GM18499 (cell line): ENCODE measurements at regions not wholly inside any gene's neighbourhood (a gene's known extent, or its start where the extent isn't known, plus 50 kb on each side); places are given as distances from the start of the nearest gene placed in this dataset.
"Not testable (repeated sequence)": the region's sequence is repeated elsewhere in the genome, so short reads cannot be mapped to it uniquely, and the experiment has no call there.

Experiments
- ATAC-seq: cut with Tn5 transposase; IDR thresholded peaks from one replicate; pipeline ENCODE4 v1.9.1; 2021; ENCODE audit warnings: moderate number of reproducible peaks; ENCODE audit not compliant: insufficient read depth, unreplicated experiment

DNA sequence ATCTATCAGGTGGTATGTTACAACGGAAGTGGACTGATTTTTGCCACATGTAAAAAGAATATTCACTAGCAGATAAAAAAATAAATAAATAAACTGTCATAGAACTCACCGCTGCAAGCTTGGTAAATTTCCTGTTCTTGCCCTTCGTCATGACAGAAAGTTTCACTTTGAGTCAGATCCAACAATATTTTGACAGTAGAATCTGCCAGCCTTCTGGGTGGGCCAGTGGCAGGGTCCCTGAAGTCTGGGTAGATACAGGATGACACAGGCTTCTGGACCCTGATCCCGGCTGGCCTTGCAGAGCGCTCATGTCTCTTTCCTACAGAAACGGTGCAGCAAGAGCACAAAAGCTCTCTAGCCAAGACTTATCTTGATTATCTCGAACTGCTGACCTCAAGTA, 97.8 kb upstream of the PMAIP1 start:
- peak; percentile 84 for ATAC-seq

DNA sequence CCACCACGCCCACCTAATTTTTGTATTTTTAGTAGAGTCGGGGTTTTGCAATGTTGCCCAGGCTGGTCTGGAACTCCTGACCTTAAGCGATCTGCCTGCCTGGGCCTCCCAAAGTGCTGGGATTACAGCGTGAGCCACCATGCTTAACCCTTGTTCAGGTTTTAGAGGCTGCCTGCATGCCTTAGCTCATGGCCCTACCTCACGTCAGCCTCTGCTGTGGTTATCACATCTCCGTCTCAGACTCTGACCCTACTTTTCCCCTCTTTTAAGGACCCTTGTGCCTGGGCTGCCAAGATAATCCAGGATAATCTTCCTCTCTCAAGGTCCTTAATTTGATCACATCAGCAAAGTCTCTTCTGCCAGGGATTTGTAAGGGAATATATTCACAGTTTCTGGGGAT, 98.2 kb upstream of the PMAIP1 start:
- ATAC-seq: no peak

GRCh38 chr18:59800897-59801296, 98.9 kb upstream of the PMAIP1 start:
- ATAC-seq: no peak

- no peak for ATAC-seq
These were observed 100.3 kb upstream of the PMAIP1 start for GRCh38 chr18:59799383-59800015.

GRCh38 chr18:59795882-59796281, 98.7 kb upstream of the CCBE1 start:
- no peak for ATAC-seq

GRCh38 chr18:59792353-59792752, 95.1 kb upstream of the CCBE1 start:
- no peak for ATAC-seq

GRCh38 chr18:59790346-59790936, 93.2 kb upstream of the CCBE1 start:
- not testable (repeated sequence) for ATAC-seq

- no peak for ATAC-seq
These were observed 91.5 kb upstream of the CCBE1 start for GRCh38 chr18:59788791-59789106.

- ATAC-seq: no peak
These were observed 91.0 kb upstream of the CCBE1 start for GRCh38 chr18:59787998-59788790.

GRCh38 chr18:59784694-59785093, 87.5 kb upstream of the CCBE1 start:
- ATAC-seq: no peak

DNA sequence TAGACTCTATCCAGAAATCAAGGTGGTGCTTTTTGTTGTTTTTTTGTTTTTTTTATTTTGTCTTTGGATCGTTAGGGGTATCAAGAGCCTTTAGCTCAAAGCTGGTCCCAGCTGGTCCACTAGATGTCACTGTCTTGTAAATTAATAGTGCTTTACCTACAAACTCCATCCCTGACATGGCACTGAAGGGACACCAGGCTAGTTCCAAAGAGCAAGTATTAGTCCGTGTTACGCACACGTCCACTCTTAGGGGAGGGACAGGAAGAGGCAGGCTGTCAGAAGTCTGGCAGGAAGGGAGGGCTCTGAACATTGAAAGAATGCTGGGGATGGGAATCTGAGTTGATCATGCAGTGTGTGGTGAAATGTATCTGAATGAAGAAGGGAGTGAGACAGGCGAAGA, 85.9 kb upstream of the CCBE1 start:
- ATAC-seq: peak; percentile 79

DNA sequence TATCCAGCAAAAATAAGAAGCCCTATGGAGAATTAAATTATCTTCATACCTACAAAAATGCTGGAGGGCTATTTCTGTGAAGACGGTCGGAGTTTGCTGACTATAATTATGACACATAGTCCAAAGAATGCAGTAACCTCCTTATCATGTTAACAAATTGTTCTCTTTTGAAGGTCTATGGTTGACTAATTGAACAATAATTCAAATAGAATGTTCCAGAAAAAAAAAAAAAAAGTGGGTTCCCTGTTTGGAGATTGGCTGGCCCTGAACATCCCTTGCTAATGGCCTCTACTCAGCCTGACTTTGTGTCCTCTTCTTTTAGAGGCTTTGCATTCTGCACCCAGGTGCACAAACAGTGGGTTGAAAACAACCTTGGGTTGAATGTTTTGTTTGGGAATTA, 82.8 kb upstream of the CCBE1 start:
- no peak for ATAC-seq

DNA sequence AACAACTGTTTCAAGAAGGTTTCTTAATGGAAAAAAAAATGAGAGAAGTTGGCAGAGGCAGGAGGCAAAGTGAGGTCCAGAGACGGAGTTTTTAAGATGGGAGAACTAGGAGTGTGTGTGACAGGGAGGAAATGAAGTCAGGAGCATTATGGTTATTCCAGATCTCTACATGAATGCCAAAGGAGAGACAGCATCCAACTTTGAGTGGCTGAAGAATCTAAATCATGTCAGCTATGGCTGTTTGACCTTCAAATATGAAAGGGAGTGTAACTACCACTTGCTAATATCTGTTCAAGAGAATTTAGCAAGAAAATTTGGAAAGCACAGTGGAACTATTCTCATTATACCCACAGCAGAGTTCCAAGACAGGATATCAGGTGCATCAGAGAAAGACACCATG, 81.2 kb upstream of the CCBE1 start:
- no peak for ATAC-seq

GRCh38 chr18:59777636-59778035, 80.4 kb upstream of the CCBE1 start:
- no peak for ATAC-seq

DNA sequence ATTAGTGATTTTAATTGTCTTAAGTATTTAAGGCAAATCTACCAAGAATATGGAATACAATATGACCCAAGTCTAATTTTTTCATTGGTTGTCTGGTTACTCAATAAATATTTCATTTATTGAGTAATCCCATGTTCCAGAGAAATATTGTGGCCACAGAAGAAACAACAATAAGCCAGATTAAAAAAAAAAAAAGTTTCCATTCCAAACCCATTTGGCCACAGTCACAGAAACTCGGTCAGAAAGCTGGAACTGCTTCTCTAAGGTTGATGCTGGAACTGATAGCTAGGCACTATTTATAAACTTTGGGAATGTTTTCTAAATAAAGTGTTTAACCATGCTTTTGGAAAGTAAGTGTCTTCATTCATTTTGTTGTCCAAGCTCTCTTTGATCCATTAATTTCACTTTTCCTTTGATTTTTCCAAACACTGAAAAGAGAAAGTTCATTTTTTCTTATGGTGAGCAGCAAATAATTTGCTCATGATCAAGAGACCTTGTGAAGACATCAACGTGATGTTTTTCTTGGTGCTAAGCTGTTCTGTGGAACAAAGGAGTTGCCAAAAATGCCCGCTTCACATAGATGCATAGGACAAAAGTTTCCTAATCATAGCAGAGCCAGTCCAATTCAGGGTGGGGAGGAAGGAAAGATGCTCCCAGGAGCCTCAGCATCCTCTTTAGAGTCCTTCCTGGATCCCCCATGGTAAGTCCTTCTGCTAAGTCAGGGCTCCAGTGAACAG, 72.1 kb upstream of the CCBE1 start:
- ATAC-seq: no peak

GRCh38 chr18:59768409-59768808, 71.2 kb upstream of the CCBE1 start:
- ATAC-seq: no peak

DNA sequence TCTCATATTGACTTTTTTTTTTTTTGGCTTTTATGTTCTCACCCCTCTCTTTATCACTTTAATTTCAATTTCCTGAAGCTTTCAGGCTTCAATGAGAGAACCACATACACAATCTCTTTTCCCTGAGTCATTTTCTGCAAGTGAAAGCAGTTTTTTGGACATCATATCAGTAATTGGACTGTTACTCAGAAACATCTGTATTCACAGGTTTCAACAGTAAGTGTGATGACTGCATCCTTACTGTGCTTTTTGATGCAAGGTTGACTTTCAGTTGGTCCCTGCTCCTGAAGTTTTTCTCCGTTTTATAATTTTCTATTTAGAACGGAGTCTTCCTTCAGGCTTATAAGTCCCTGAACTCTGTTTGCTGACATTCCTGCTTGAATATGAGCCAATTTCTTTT, 70.5 kb upstream of the CCBE1 start:
- ATAC-seq: no peak

DNA sequence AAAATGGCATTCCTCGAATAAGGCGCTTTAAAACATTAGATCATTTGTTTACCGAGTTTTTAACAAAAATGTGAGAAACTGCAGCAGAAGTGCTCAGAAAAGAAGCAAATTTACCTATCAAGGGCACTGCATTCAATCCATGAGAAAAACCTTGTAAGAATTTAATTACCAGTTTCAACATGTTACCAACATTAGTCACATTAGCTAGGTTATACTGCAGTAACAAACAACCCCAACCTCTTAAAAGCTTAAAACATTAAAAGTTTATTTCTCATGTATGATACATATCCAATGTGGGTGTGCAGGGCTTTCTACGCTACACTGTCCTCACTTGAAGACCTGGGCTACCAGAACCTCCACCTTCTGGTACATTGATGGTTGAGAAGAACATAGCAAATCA, 68.1 kb upstream of the CCBE1 start:
- no peak for ATAC-seq

DNA sequence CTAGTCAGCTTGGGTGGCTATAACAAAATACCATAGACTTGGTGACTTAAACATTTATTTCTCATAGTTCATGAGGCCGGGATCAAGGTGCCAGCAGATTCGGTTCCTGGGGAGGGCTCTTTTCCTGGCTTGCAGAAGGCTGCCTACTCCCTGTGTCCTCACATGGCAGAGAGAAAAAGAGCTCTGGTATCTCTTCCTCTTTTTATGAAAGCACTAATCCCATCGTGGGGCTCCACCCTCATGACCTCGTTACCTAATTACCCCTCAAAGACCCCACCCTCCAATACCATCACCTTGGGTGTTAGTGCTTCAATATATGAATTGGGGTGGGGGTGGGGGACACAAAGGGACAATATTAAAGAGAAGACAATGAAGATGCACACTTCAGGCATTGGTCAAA, 67.1 kb upstream of the CCBE1 start:
- no peak for ATAC-seq

GRCh38 chr18:59763541-59764136, 66.4 kb upstream of the CCBE1 start:
- ATAC-seq: no peak
